EH (cell line): ENCODE measurements at regions not wholly inside any gene's neighbourhood (a gene's known extent, or its start where the extent isn't known, plus 50 kb on each side); places are given as distances from the start of the nearest gene placed in this dataset.
"Not testable (repeated sequence)": the region's sequence is repeated elsewhere in the genome, so short reads cannot be mapped to it uniquely, and the experiment has no call there.

Experiments used
- DNase-seq: peaks from one replicate; pipeline ENCODE4 v3.0.0-alpha.2; 2015; ENCODE audit warnings: low read depth

DNA sequence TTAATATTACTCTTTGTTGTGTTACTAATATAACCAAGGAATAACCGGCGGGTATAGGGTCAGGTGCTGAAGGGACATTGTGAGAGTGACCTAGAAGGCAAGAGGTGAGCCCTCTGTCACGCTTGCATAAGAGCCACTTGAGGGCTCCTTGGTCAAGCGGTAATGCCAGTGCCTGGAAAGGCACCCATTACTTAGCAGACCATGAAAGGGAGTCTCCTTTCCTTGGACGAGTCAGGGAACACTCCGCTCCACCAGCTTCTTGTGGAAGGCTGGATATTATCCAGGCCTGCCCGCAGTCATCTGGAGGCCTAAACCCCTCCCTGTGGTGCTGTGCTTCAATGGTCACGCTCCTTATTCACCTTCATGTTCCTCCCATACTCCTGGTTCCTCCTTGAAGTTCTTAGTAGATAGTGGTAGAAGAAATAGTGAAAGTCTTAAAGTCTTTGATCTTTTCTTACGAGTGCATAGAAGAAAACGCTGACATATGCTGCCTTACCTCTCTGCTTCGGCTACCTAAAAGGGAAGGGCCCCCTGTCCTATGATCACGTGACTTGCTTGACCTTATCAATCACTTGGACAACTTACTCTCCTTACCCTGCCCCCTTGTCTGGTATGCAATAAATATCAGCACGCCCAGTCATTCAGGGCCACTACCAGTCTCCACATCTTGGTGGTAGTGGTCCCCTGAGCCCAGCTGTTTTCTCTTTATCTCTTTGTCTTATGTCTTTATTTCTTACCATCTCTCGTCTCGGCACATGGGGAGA, 59.6 kb upstream of the DMRTB1 start:
- DNase-seq, result not testable (repeated sequence)

DNA sequence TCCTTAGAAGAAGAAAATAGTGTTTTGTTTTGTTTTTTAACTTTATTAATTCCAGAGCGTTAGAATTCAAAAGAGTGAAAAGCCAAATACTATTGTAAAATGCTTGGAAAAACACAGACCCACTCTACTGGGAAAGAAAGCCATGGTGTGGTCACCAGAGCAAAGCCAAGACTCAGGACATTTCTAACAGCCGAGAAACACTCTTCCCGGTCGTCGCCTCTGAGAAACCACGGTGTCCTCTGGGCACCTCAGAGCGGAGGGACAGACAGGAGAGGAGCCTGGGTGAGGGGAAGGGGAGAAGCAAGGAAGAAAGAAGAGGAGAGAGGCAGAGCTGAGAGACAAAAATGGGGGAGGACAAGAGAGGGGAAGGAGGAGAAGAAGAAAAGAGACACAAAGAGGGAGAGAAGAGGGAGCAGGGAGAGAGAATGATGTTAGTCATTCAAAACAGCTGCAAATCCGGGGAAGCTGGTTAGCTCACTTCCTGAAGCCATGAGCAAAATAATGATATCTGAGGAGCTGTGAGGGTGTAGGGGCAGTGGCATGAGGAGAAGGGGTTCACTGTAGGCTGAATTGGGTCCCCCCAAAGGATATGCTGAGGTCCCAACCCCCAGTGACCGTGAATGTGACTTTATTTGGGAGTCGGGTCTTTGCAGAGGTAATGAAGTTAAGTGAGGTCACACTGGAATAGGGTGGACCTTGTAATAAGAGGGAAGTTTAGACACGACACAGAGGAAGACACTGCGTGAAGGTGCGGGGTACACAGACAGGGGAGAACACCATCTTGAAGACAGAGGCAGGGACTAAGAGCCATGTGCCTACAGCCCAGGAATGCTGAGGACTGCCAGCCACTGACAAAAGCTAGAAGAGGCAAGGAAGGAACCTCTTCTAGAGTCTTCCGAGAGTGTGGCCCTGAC, 58.2 kb upstream of the DMRTB1 start:
- DNase-seq, result no peak

DNA sequence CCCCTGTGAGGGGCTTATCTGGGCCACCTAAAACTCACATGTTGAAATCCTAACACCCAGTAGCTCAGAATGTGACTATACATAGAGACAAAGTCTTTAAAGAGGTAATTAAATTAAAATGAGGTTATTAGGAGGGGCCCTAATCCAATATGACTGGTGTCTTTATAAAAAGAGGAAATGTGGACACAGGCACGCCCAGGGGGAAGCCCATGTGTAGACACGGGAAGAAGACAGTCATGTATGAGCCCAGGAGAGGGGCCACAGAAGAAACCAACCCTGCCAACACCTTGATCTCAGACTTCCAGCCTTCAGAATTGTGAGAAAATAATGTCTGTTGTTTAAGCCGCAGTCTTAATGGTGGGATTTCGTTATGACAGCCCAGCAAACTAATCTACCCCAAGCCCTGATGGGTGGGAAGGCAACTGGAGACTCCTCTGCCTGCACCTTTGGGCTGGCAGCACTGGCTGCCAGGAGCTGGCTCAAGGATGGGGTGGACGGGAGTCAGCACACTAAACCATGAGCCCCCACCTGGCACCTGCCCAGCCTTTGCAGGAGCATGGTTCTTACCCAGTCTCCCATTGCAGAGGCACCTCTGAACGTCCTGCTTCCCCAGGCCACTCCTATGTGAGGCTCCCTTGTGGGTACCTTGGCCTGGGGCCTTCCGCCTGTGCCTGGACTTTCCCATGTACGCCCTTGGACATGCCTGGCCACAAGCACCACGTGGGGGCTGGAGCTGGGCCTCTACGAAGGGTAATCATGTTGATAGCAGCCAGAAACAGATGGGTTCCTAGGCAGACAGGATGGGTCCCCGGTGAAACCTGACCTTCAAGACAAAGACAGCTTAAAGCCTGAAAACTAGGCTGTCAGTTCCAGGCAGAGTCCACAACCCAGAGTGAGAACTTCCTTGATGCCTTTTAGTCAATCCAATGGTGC, 57.1 kb upstream of the DMRTB1 start:
- no peak for DNase-seq

DNA sequence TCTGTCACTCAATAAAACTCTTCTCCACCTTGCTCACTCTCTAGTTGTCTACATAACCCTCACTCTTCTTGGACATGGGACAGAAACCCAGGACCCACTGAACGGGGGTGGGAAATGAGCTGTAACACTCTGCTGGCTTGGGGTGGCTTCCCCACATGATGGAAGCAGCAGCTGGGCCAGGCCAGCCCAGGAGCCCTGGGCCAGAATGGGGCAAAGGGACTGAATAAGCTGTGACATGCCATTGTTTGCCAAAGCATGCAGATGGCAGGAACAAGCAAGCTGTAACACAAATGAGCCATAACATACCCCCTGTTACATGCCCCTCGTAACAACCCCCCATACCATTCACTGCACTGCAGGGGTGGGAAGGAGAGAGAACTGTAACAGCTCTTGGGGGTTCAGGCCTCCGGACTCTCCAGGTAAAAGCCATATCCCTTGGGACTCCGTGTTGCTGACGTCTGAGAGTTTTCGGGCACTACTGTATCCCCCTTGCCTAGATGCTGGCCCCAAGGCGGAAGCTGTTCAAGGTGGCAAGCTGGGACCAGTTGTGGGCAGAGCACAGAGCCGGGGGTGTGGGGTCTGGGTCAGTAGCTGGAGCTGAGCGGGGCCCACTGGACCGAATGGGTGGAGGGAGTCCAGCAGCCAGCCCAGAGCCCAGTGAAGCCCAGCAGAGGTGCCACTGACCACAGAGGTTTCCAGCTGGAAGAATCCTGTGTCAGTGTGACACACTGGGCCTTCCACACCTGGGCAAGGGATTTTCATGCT, 56.1 kb upstream of the DMRTB1 start:
- DNase-seq, result no peak

DNA sequence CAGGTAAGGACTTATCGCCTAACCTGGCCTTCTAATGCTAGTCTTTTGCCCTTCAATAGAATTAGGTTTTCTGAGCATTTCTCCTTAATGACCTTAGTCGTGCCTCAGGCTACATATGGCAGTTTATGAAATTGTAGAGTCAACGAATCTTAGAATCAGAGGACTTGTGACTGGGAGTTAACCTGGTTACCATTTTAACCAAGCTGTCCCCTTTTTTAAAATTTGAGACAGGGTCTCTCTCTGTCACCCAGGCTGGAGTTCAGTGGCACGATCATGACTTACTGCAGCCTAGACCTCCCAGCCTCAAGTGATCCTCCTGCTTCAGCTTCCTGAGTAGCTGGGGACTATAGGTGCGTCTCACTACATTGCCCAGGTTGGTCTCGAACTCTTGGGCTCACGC, 53.5 kb upstream of the DMRTB1 start:
- no peak for DNase-seq

DNA sequence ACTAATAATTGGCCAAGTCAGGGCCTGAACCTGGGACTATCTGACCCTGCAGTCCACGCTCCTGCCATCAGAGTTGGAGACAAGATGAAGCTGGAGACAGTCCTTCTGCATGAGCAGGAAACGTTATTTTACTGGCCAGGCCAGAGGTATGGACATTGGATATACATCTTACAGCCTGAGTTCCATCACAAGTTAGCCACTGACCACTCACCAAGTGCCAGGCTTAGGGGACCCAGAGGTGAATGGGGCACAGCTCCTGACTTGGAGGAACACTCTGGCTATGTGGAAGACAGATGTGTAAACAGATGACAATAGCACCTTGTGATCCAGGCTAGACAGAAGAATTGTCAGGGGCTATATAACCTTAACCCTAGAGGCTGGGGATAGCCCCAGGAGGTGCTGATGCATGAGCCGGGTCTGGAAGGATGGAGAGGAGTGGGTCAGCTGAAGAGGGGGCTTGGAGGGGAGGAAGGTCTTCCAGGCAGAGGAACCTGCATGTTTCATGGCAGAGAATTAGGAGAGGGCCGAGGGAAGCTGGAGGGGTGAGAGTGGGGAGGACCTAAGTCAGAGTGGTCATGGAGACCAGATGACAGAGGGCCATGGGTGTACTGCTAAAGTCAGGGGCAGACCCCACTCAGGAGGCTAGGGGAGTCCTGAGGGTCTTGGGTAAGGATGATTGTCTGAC, 52.5 kb upstream of the DMRTB1 start:
- DNase-seq, result no peak

DNA sequence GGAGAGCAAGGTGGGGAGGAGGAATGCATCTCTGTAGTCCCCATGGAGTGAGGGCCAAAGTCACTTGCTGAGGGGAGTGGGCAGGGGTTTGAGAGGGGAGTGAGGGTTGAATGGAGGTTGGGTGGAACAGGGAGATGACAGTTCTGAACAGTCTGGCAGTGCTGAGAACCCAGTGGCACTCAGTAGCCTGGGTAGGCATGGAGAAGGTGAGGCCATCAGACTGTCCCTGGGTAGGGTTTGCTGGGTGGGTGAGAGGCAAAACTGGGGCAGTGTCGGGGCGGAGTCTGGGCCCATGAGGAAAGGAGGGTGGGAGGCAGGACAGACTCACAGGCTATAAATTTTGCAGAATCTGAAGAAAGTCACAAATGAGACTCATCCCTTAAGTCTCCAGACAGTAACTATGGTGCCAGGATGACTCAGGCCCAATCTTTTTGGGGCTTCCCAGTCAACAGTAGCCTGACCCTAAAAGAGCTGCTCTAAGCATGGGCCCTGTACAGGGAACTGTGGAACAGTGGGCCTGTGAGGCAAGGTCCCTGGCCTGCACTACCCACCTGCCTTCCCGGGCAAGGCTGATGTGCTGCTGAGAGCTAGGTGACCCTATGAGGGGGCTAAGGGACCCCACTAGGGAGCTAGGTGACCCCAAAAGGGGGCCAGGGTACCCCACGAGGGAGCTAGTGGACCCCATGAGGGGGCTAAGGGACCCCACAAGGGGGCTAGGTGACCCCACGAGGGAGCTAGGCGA, 51.0 kb upstream of the DMRTB1 start:
- DNase-seq, result peak; percentile 67

DNA sequence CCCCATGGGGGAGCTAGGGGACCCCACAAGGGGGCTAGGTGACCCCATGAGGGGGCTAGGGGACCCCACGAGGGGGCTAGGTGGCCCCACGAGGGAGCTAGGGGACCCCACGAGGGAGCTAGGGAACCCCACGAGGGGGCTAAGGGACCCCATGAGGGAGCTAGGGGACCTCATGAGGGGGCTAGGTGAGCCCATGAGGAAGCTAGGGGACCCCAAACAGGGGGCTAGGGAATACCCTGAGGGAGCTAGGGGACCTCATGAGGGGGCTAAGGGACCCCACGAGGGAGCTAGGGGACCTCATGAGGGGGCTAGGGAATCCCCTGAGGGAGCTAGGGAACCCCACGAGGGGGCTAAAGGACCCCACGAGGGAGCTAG, 50.5 kb upstream of the DMRTB1 start:
- DNase-seq, result no peak

DNA sequence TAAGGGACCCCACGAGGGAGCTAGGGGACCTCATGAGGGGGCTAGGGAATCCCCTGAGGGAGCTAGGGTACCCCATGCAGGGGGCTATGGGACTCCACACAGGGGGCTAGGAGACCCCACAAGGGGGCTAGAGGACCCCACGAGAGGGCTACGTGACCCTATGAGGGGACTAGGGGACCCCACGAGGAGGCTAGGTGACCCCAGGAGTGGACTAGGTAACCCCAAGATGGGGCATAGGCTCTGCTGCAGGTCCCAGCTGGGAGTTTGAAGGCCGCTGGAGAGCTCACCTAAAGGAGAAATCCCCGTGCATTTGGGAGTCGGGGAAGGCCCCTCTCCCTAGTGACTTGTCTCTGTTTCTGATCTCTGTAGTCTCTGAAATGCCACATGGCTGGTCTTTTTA, 50.0 kb upstream of the DMRTB1 start:
- no peak for DNase-seq
